Caco-2 (cell line): ENCODE measurements at regions not wholly inside any gene's neighbourhood (a gene's known extent, or its start where the extent isn't known, plus 50 kb on each side); places are given as distances from the start of the nearest gene placed in this dataset.

Experiments used
- BruUV-seq: library from RNA; stranded (reverse); fragments of 400-500 nt; replicated peaks from 2 replicates; lab custom pipeline; 2021; lab: Mats Ljungman, UMichigan
- CTCF ChIA-PET: fragments of 300-600 bp; sonication (Branson Sonifier 250); formaldehyde crosslinking; loops from one replicate; lab custom pipeline; 2022; ENCODE audit warnings: antibody characterized with exemption; lab: Charles Lee
- POLR2A ChIA-PET: fragments of 300-600 bp; sonication (Branson Sonifier 250); formaldehyde crosslinking; loops from one replicate; lab custom pipeline; 2022; ENCODE audit warnings: antibody characterized with exemption; lab: Charles Lee
- DNase-seq, 2 experiments: peaks; one replicate each; pipeline versions ENCODE4 v3.0.0 to v3.0.0-alpha.2; 2020 to 2022
- H3K27me3 ChIP-seq: replicated peaks from 2 replicates; pipeline ENCODE4 v1.6.0; 2011; ENCODE audit warnings: low read length; ENCODE audit not compliant: control insufficient read depth, insufficient read depth
- H3K36me3 ChIP-seq: 2 replicates; pipeline ENCODE4 v1.5.1; 2011; ENCODE audit warnings: low read length; ENCODE audit not compliant: control insufficient read depth, insufficient read depth
- H3K4me1 ChIP-seq: fragments of 250-450 bp; sonication (Bioruptor Pico); 2 replicates; pipeline ENCODE4 v1.5.1; 2020; ENCODE audit warnings: mild to moderate bottlenecking
- H3K4me3 ChIP-seq: 2 replicates; pipeline ENCODE4 v1.5.1; 2011; ENCODE audit warnings: low read depth, mild to moderate bottlenecking, control low read depth, low read length
- H3K9me3 ChIP-seq: fragments of 250-450 bp; sonication (Bioruptor Pico); 2 replicates; pipeline ENCODE4 v1.5.1; 2020; ENCODE audit warnings: mild to moderate bottlenecking, moderate library complexity
- H3K27ac Mint-ChIP-seq: one replicate; pipeline ENCODE4 v1.8.0; 2022; ENCODE audit warnings: mixed read lengths; ENCODE audit not compliant: unreplicated experiment
- H3K27me3 Mint-ChIP-seq: one replicate; pipeline ENCODE4 v1.8.0; 2022; ENCODE audit warnings: mixed read lengths; ENCODE audit not compliant: insufficient read depth, unreplicated experiment
- H3K36me3 Mint-ChIP-seq: one replicate; pipeline ENCODE4 v1.8.0; 2022; ENCODE audit warnings: mild to moderate bottlenecking, mixed read lengths; ENCODE audit not compliant: insufficient read depth, unreplicated experiment
- H3K4me1 Mint-ChIP-seq: one replicate; pipeline ENCODE4 v1.8.0; 2022; ENCODE audit warnings: low read depth, mixed read lengths; ENCODE audit not compliant: unreplicated experiment
- H3K4me3 Mint-ChIP-seq: one replicate; pipeline ENCODE4 v1.8.0; 2022; ENCODE audit warnings: mild to moderate bottlenecking, moderate library complexity, mixed read lengths; ENCODE audit not compliant: unreplicated experiment
- H3K9me3 Mint-ChIP-seq: one replicate; pipeline ENCODE4 v1.8.0; 2022; ENCODE audit warnings: mixed read lengths; ENCODE audit not compliant: unreplicated experiment
- CTCF ChIP-seq, 2 experiments: fragments of 200-600 bp in 1 of 2; IDR thresholded peaks; 1 replicate in 1 of 2; 2 replicates in 1 of 2; pipeline versions ENCODE4 v1.5.1 to v1.8.0; 2011 to 2022; ENCODE audit warnings: antibody characterized with exemption in 1 of 2, control low read depth in 1 of 2, inconsistent platforms in 1 of 2, low read depth in 1 of 2, low read length in 1 of 2, mild to moderate bottlenecking in 1 of 2, moderate library complexity in 1 of 2; ENCODE audit not compliant: insufficient read depth in 1 of 2, severe bottlenecking in 1 of 2, unreplicated experiment in 1 of 2
- intact Hi-C: fragments of 100-400 bp; cut with micrococcal nuclease; formaldehyde crosslinking; loops from one replicate; pipeline ENCODE4 v1.10.0; 2022; ENCODE audit not compliant: unreplicated experiment

GRCh38 chr19:31068268-31068667 is 281.0 kb downstream of the TSHZ3 start:
- H3K9me3 Mint-ChIP-seq: no peaks in the 10 kb centered on the region
- no peaks in the 10 kb centered on the region for H3K36me3 Mint-ChIP-seq
- Histone ChIP-seq H3K4me1 (no peaks in the 10 kb centered on the region), H3K4me3 (no peak overlapping the region), H3K36me3 (no peaks in the 10 kb centered on the region), H3K27me3 (no peaks in the 10 kb centered on the region), H3K9me3 (no peaks in the 10 kb centered on the region)
- H3K4me1 Mint-ChIP-seq: no peaks in the 10 kb centered on the region
- H3K27me3 Mint-ChIP-seq: peaks cover 19% of the 10 kb centered on the region
- BruUV-seq: no TSS peak
- intact Hi-C loops: no loop called here
- no peak for TF ChIP-seq CTCF (IDR thresholded peaks at IDR 0.05; ENCODE audit: insufficient read depth in 1 of 2, low read depth in 1 of 2, low read length in 1 of 2, severe bottlenecking in 1 of 2, unreplicated experiment in 1 of 2)
- POLR2A ChIA-PET: no interaction called here
- no peak overlapping the region for H3K4me3 Mint-ChIP-seq
- H3K27ac Mint-ChIP-seq: peak overlapping the region; percentile 61
- CTCF ChIA-PET: no interaction called here
- DNase-seq: no peak

- no peak overlapping the region for H3K4me3 ChIP-seq
- no peak for TF ChIP-seq CTCF (IDR thresholded peaks at IDR 0.05; ENCODE audit: insufficient read depth in 1 of 2, low read depth in 1 of 2, low read length in 1 of 2, severe bottlenecking in 1 of 2, unreplicated experiment in 1 of 2)
- no peaks in the 10 kb centered on the region for H3K36me3 Mint-ChIP-seq
- H3K4me1 Mint-ChIP-seq: no peaks in the 10 kb centered on the region
- POLR2A ChIA-PET: no interaction called here
- H3K27me3 ChIP-seq: no peaks in the 10 kb centered on the region
- no peak overlapping the region for H3K4me3 Mint-ChIP-seq
- CTCF ChIA-PET: no interaction called here
- H3K4me1 ChIP-seq: no peaks in the 10 kb centered on the region
- no peak for DNase-seq
- H3K9me3 Mint-ChIP-seq: no peaks in the 10 kb centered on the region
- peaks cover 11% of the 10 kb centered on the region for H3K27me3 Mint-ChIP-seq
- no peak overlapping the region for H3K27ac Mint-ChIP-seq
- intact Hi-C loops: no loop called here
- no TSS peak for BruUV-seq
- H3K36me3 ChIP-seq: no peaks in the 10 kb centered on the region
- H3K9me3 ChIP-seq: no peaks in the 10 kb centered on the region
These were observed 282.9 kb downstream of the TSHZ3 start for GRCh38 chr19:31066385-31066784.

GRCh38 chr19:31064491-31064890 is 284.7 kb downstream of the TSHZ3 start:
- Mint-ChIP-seq H3K9me3 (no peaks in the 10 kb centered on the region), H3K27me3 (peaks cover 8% of the 10 kb centered on the region), H3K4me3 (no peak overlapping the region), H3K36me3 (no peaks in the 10 kb centered on the region), H3K4me1 (no peaks in the 10 kb centered on the region), H3K27ac (no peak overlapping the region)
- no TSS peak for BruUV-seq
- POLR2A ChIA-PET: no interaction called here
- no peak overlapping the region for H3K4me3 ChIP-seq
- CTCF ChIA-PET: no interaction called here
- no peaks in the 10 kb centered on the region for H3K4me1 ChIP-seq
- DNase-seq: no peak
- no peaks in the 10 kb centered on the region for H3K9me3 ChIP-seq
- no peaks in the 10 kb centered on the region for H3K27me3 ChIP-seq
- TF ChIP-seq CTCF (IDR thresholded peaks at IDR 0.05; ENCODE audit: insufficient read depth in 1 of 2, low read depth in 1 of 2, low read length in 1 of 2, severe bottlenecking in 1 of 2, unreplicated experiment in 1 of 2): no peak
- H3K36me3 ChIP-seq: no peaks in the 10 kb centered on the region
- intact Hi-C loops: no loop called here
